ENCODE measurements at regions not wholly inside any gene's neighbourhood (a gene's known extent, or its start where the extent isn't known, plus 50 kb on each side); places are given as distances from the start of the nearest gene placed in this dataset. TPM values are rescaled to one million over a fixed set of nuclear protein-coding genes. Genes with fewer than 3 reads are reported as not detected.

- no peak for DNase-seq (ENCODE audit: low read depth)
- no peak overlapping the region for H3K4me3 ChIP-seq (ENCODE audit: low read depth, low read length)
- no peak for TF ChIP-seq CTCF (IDR thresholded peaks at IDR 0.05; ENCODE audit: insufficient read depth, low read length)
Observed at GRCh38 chr13:70191034-70191433, 82.8 kb upstream of the KLHL1 start.

- DNase-seq (ENCODE audit: low read depth) = no peak
- TF ChIP-seq CTCF (IDR thresholded peaks at IDR 0.05; ENCODE audit: insufficient read depth, low read length) = no peak
- no peak overlapping the region for H3K4me3 ChIP-seq (ENCODE audit: low read depth, low read length)
Observed at GRCh38 chr13:70189981-70190380, 81.7 kb upstream of the KLHL1 start.

GRCh38 chr13:70188567-70188966, 80.3 kb upstream of the KLHL1 start:
- no peak for TF ChIP-seq CTCF (IDR thresholded peaks at IDR 0.05; ENCODE audit: insufficient read depth, low read length)
- no peak overlapping the region for H3K4me3 ChIP-seq (ENCODE audit: low read depth, low read length)
- DNase-seq (ENCODE audit: low read depth) = no peak

GRCh38 chr13:70183041-70183440, 74.8 kb upstream of the KLHL1 start:
- TF ChIP-seq CTCF (IDR thresholded peaks at IDR 0.05; ENCODE audit: insufficient read depth, low read length) = no peak
- H3K4me3 ChIP-seq (ENCODE audit: low read depth, low read length) = no peak overlapping the region
- no peak for DNase-seq (ENCODE audit: low read depth)

Small RNA genes lying in the stretch of these regions (small RNA-seq; reads per million reads assigned to genes)
- gene AL445264.1 (not detected), gene RNU6-54P (not detected)

Data from fibroblast of the aortic adventitia (primary cell).